Activated CD4-positive, alpha-beta T cell treated with anti-CD3 and anti-CD28 coated beads for 36 hours (primary cell): ENCODE measurements at regions not wholly inside any gene's neighbourhood (a gene's known extent, or its start where the extent isn't known, plus 50 kb on each side); places are given as distances from the start of the nearest gene placed in this dataset.

Source experiments
- ATAC-seq: fragments of 200-7000 bp; cut with Tn5 transposase; one replicate; pipeline ENCODE4 v1.10.0; 2021; ENCODE audit warnings: mild to moderate bottlenecking, moderate library complexity
- CTCF ChIA-PET: fragments of 350-600 bp; sonication (Branson Sonifier 250); formaldehyde crosslinking; loops from one replicate; lab custom pipeline; 2021; ENCODE audit warnings: antibody characterized with exemption; lab: Charles Lee
- POLR2A ChIA-PET: fragments of 350-600 bp; sonication (Branson Sonifier 250); formaldehyde crosslinking; loops from one replicate; lab custom pipeline; 2021; ENCODE audit warnings: antibody characterized with exemption, inconsistent platforms; lab: Charles Lee
- DNase-seq: peaks from one replicate; pipeline ENCODE4 v3.0.0-alpha.2; 2020
- H3K27ac Mint-ChIP-seq: one replicate; pipeline ENCODE4 v1.8.0; 2021; ENCODE audit warnings: mixed read lengths
- H3K27me3 Mint-ChIP-seq: one replicate; pipeline ENCODE4 v1.8.0; 2021; ENCODE audit warnings: mixed read lengths
- H3K36me3 Mint-ChIP-seq: one replicate; pipeline ENCODE4 v1.8.0; 2021; ENCODE audit warnings: low read depth, mixed read lengths
- H3K4me1 Mint-ChIP-seq: one replicate; pipeline ENCODE4 v1.8.0; 2021; ENCODE audit warnings: mixed read lengths
- H3K4me3 Mint-ChIP-seq: one replicate; pipeline ENCODE4 v1.8.0; 2021; ENCODE audit warnings: mild to moderate bottlenecking, moderate library complexity, mixed read lengths
- H3K9me3 Mint-ChIP-seq: one replicate; pipeline ENCODE4 v1.8.0; 2021; ENCODE audit warnings: low read depth, mixed read lengths
- intact Hi-C, 2 experiments: fragments of 100-400 bp; cut with DNase I in 1 of 2; cut with micrococcal nuclease in 1 of 2; formaldehyde crosslinking; loops; one replicate each; pipeline versions ENCODE4 v1.14.2 to v1.15.1; 2022 to 2024; cut with DNase I, micrococcal nuclease

DNA sequence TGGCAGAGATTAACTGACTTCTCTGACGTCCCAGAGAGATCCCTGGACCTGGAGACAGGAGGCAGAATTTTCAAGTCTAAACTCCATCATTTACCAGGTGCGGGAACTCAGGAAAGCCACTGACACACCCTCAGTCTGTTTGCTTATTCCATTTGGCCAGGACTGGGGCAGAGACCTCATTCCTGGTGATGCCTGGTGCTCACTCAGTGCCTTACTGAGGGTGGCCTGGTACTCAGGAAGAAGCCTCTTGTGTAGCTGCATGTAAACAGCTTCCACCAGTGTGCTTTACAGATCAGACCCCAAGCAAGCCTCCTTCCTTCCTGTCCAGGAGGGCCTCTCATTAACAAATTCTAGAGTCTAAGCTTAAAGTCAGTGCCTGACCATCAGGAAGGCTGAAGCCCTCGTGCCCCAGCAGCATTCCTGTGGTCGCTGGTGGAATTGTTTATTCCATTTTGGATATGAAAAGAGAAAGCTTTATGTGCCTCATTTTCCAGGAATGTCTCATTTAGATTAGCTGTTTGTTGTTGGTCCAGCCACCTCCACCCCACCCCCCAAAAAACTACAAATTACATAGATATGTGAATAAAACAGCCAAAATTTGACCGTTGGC, 236.1 kb upstream of the CDH5 start:
- H3K4me1 Mint-ChIP-seq, result no peaks in the 10 kb centered on the region
- peaks cover 31% of the 10 kb centered on the region for H3K27me3 Mint-ChIP-seq
- ChIA-PET POLR2A (no interaction called here), CTCF (no interaction called here)
- no peaks in the 10 kb centered on the region for H3K9me3 Mint-ChIP-seq
- intact Hi-C loops, result no loop called here
- no peak overlapping the region for H3K27ac Mint-ChIP-seq
- DNase-seq, result no peak
- no peak for ATAC-seq
- no peak overlapping the region for H3K4me3 Mint-ChIP-seq
- H3K36me3 Mint-ChIP-seq, result no peaks in the 10 kb centered on the region

DNA sequence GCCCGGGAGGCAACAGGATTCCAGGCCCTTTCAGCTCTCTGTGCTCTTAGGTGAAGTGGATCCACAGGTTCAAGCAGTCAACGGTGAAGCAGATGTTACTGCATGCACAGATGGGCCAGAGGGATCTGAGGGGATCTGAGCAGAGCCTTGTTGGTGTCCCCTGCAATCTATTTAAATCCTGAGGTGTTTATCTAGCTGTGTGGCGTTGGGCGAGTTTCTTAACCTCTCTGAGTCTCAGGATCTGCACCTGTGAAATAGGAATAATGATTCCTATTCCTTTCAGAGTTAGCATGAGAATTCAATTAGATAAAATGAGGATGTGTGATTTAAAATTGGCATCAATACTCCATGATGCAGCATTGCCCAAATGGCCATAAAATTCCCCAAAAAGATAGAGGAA, 237.3 kb upstream of the CDH5 start:
- POLR2A ChIA-PET, result no interaction called here
- Mint-ChIP-seq H3K27ac (no peak overlapping the region), H3K27me3 (peaks cover 36% of the 10 kb centered on the region), H3K9me3 (no peaks in the 10 kb centered on the region), H3K4me1 (no peaks in the 10 kb centered on the region), H3K36me3 (no peaks in the 10 kb centered on the region), H3K4me3 (no peak overlapping the region)
- CTCF ChIA-PET, result no interaction called here
- DNase-seq (no peak), ATAC-seq (no peak)
- intact Hi-C loops, result no loop called here

DNA sequence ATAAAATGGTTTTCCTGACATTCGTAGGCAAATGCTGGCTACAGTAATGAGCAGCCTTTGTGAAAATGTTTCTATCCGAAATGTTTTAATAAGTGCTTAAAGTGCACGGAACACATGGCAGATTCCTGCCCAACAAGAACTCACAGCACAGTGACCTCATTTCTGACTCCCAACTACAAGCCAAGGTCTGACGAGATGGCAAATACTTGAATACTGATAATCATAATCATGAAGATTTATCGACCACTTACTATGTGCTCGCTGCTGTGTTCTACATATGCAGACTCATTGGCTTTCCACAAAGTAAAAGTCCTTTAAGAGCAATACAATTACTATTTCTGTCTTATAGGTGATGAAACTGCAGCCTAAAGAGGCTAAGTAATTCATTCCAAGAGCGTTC, 238.1 kb upstream of the CDH5 start:
- intact Hi-C loops, result no loop called here
- DNase-seq, result no peak
- no peaks in the 10 kb centered on the region for H3K36me3 Mint-ChIP-seq
- no peaks in the 10 kb centered on the region for H3K9me3 Mint-ChIP-seq
- H3K27me3 Mint-ChIP-seq, result peaks cover 36% of the 10 kb centered on the region
- no peaks in the 10 kb centered on the region for H3K4me1 Mint-ChIP-seq
- H3K4me3 Mint-ChIP-seq, result no peak overlapping the region
- no peak overlapping the region for H3K27ac Mint-ChIP-seq
- ChIA-PET CTCF (interaction anchor here (0.6 kb wide), 1 partner anchor 359 kb away, joined by 3 read pairs; no protein-coding TSS in a partner anchor), POLR2A (no interaction called here)
- ATAC-seq, result no peak

DNA sequence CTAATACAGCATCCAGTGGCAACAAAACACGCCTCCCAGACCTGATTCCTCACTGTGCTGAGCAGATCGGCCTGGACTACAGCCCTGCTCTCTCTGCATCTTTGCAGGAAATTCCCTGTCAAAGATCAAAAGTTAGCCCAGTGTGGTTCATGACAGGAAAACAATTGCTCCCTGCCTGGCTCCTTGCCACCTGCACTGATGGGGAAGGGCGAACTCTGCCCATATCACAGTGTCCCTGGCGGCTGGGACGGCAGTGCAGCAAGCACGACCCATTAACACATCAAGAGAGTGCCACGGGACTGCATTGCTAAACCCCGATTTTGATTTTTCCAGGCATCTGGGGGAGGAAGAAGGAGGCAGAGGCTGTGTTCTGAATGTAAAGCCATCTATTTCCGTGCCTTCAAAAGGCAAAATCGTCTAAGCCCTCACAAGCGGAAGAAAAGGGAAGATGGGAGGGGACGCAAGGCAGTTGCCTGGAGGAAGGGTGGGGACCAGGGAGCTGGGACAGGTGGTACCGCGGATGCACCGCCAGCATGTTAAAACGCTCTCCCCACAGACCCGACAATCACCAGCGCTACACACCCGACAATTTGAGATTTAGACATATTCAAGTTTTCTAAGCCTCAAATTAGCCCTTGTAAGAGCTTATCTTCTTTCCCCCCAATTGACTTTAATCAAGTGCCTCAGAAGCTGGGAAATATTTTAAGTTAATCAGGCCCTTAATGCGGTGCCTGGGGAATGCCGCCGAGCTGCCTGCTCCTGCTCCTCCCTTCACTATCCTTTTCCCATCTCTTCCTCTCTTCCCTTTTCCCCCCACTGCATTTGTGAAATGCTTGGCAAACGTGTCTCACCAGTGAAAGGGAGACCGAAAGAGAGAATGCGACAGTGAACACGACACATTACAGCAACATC, 238.8 kb upstream of the CDH5 start:
- Mint-ChIP-seq H3K4me1 (no peaks in the 10 kb centered on the region), H3K27ac (no peak overlapping the region), H3K27me3 (peaks cover 38% of the 10 kb centered on the region), H3K9me3 (no peaks in the 10 kb centered on the region), H3K36me3 (no peaks in the 10 kb centered on the region), H3K4me3 (no peak overlapping the region)
- intact Hi-C loops, result no loop called here
- POLR2A ChIA-PET, result no interaction called here
- CTCF ChIA-PET, result interaction anchor here (0.6 kb wide), 2 partner anchors 16 to 358 kb away, joined by 3 read pairs; no protein-coding TSS in a partner anchor
- no peak for DNase-seq
- no peak for ATAC-seq

DNA sequence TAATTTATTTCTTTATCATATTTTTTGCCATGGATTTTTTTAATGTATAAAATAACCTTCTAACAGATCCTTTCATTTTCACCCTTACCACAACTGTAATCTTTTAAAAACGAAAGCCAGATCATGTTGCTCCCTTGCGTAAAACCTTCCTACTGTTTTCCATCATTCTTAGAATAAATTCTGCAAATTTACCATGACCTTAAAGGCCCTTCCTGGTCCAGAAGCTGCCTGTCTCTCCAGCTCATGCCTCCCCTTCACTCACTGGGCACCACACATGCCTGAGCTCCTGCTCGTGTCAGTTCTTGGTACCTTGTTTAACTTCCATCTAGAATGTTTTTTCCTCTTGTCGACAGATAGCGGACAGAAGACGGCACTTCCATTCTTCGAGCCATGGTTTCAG, 245.0 kb upstream of the CDH5 start:
- ATAC-seq, result no peak
- H3K4me1 Mint-ChIP-seq, result no peaks in the 10 kb centered on the region
- DNase-seq, result no peak
- no peak overlapping the region for H3K4me3 Mint-ChIP-seq
- ChIA-PET CTCF (no interaction called here), POLR2A (no interaction called here)
- no peaks in the 10 kb centered on the region for H3K9me3 Mint-ChIP-seq
- intact Hi-C loops, result no loop called here
- no peak overlapping the region for H3K27ac Mint-ChIP-seq
- H3K27me3 Mint-ChIP-seq, result peaks cover 20% of the 10 kb centered on the region
- H3K36me3 Mint-ChIP-seq, result no peaks in the 10 kb centered on the region

DNA sequence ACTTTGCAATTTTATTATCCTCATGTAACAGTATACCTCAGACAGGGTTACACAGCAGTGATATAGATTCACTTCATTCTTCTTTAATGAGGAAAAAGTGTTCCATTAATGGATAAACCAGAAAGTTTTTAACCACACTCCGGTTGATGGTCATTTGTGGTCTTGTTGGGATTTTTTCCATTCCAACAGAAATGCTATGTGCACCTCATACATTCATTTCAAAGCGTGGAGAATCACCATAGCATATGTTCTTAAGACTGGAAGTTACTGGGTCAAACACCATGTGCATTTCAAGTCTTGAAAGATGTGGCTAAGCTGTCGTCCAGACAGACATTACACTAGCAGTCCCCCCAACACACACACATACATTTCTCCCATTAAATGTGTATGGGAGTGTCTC, 245.8 kb upstream of the CDH5 start:
- Mint-ChIP-seq H3K4me3 (no peak overlapping the region), H3K4me1 (no peaks in the 10 kb centered on the region), H3K27me3 (peaks cover 19% of the 10 kb centered on the region), H3K36me3 (no peaks in the 10 kb centered on the region), H3K9me3 (no peaks in the 10 kb centered on the region), H3K27ac (no peak overlapping the region)
- DNase-seq (no peak), ATAC-seq (no peak)
- ChIA-PET POLR2A (no interaction called here), CTCF (no interaction called here)
- intact Hi-C loops, result no loop called here

DNA sequence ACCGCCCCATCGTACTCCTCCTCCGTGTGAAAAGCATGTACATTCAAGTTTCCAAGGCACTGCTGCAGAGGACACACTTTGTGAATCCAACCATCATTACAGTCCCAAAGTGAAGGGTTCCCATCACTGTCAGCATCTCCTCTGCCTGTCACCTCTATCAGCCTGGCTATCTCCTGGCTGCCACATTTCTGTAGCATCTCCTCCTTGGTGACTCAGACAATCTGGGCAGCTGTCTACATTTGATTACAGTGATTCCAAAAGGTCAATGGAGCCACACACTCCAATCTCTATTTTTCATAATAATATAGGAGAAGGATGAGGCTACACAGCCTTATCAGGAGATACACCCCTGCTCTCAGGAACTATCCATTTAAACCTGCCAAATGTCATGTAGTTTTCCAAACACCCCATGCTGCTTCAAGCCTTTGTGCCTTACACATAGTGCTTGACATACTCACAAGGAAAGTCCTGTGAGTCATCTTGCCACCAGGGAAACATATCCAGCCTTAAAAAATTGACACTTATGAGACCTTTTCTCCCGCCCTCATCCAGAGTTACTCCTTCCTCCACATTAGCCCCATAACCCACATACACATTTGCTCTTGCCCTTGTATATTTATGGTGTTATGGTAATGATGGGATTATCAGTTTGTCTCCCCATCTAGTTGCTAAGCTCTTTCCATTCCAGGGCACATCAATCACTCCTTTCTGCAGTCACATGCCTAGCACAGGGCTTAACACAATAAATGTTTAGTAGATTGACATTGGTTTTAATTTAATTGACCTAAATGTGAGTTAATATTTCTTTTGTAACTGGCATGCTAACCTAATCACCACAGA, 250.1 kb upstream of the CDH5 start:
- Mint-ChIP-seq H3K4me1 (no peaks in the 10 kb centered on the region), H3K36me3 (no peaks in the 10 kb centered on the region), H3K27ac (no peak overlapping the region), H3K9me3 (no peaks in the 10 kb centered on the region), H3K4me3 (no peak overlapping the region), H3K27me3 (peaks cover 9% of the 10 kb centered on the region)
- CTCF ChIA-PET, result no interaction called here
- POLR2A ChIA-PET, result no interaction called here
- no peak for ATAC-seq
- DNase-seq, result no peak
- intact Hi-C loops, result no loop called here

DNA sequence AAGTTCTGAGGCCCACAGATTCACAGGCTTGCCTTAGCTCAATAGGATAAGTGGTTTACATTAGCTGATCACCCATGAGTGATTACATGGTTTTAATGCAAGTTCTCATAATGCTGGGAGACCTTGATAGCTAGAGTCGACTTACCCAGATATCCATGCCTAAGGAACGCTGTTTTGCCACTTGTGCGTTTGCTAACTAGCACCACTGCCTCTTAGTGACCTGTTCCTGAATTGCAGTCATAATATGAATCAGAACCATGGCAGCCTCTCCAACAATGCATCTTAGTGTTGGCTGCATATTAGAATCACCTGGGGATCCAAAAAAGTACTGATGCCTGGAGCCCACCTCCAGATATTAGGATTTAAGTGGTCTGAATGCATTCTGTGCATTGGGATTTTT, 251.1 kb upstream of the CDH5 start:
- H3K36me3 Mint-ChIP-seq, result no peaks in the 10 kb centered on the region
- CTCF ChIA-PET, result no interaction called here
- POLR2A ChIA-PET, result no interaction called here

DNA sequence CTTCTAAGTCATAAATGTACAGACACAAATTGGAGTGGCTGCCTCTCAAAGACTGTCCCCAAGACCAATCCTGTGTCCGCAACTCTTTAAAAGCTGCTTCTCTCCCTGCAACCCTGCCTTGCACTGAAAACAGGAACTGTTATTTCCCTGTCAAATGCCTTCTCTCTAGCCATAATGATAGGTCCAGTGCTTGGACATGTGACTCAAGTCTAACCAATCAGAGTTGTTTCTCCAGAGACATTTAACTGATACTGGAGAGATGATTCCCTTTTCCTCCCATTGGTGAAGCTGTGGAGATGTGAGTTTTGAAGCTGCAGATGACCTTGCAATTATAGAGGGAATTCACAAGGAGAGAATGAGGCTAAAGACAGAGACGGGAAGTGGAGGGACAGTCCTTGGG, 253.3 kb upstream of the CDH5 start:
- H3K36me3 Mint-ChIP-seq, result no peaks in the 10 kb centered on the region
- H3K9me3 Mint-ChIP-seq, result no peaks in the 10 kb centered on the region
- no peaks in the 10 kb centered on the region for H3K4me1 Mint-ChIP-seq
- no peak overlapping the region for H3K27ac Mint-ChIP-seq
- peaks cover 12% of the 10 kb centered on the region for H3K27me3 Mint-ChIP-seq
- ATAC-seq (no peak), DNase-seq (no peak)
- CTCF ChIA-PET, result no interaction called here
- POLR2A ChIA-PET, result no interaction called here
- H3K4me3 Mint-ChIP-seq, result no peak overlapping the region
- intact Hi-C loops, result no loop called here

More for the DNA sequence above, 251.1 kb upstream of the CDH5 start:
- Mint-ChIP-seq H3K27me3 (peaks cover 10% of the 10 kb centered on the region), H3K9me3 (no peaks in the 10 kb centered on the region), H3K4me3 (no peak overlapping the region), H3K27ac (no peak overlapping the region), H3K4me1 (no peaks in the 10 kb centered on the region)
- ATAC-seq (no peak), DNase-seq (no peak)
- intact Hi-C loops, result no loop called here

DNA sequence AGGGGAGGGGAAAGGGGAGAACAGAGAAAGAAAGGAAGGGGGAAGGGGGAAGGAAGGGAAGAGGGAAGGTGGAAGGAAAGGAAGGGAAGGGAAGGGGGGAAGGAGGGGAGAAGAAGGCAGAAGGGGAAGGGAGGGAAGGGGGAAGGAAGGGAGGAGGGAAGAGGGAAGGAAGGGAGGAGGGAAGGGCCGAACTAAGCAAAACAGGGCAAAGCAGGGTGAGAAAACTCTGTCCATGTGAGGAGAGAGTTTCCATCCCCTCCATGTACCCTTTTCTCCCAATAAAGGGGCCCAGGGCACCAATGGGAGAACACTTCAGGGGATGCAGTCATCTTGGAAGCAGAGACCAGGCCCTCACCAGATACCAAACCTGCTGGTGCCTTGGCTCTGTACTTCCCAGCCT, 256.8 kb upstream of the CDH5 start:
- H3K4me1 Mint-ChIP-seq, result no peaks in the 10 kb centered on the region
- peaks cover 13% of the 10 kb centered on the region for H3K27me3 Mint-ChIP-seq
- intact Hi-C loops, result no loop called here
- no peak for DNase-seq
- no peaks in the 10 kb centered on the region for H3K9me3 Mint-ChIP-seq
- ChIA-PET CTCF (no interaction called here), POLR2A (no interaction called here)
- H3K4me3 Mint-ChIP-seq, result no peak overlapping the region
- ATAC-seq, result no peak
- no peaks in the 10 kb centered on the region for H3K36me3 Mint-ChIP-seq
- H3K27ac Mint-ChIP-seq, result no peak overlapping the region

DNA sequence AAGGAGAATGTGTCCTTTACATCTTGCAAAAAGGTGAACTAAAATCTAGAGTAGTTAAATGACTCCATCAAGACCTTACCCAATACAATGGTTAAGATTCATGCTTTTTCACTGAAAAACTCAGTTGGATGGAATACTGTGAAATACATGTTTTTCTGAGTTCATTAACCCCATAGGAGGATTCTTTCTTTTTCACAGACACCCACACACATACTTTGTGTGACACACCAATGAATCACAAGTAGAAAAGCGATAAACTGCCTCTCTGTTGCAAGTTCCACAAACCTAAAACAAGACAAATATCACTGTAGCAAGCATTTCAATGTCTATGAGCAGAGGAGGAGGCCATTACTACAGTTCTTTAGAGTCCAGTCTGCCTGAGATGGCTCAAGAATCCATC, 258.8 kb upstream of the CDH5 start:
- no peak overlapping the region for H3K27ac Mint-ChIP-seq
- intact Hi-C loops, result no loop called here
- ChIA-PET POLR2A (no interaction called here), CTCF (no interaction called here)
- DNase-seq (no peak), ATAC-seq (peak; percentile 68)
- H3K4me1 Mint-ChIP-seq, result no peaks in the 10 kb centered on the region
- no peak overlapping the region for H3K4me3 Mint-ChIP-seq
- H3K27me3 Mint-ChIP-seq, result peaks cover 11% of the 10 kb centered on the region
- H3K9me3 Mint-ChIP-seq, result no peaks in the 10 kb centered on the region
- H3K36me3 Mint-ChIP-seq, result no peaks in the 10 kb centered on the region
